OCI-LY3 (cell line): ENCODE measurements at regions not wholly inside any gene's neighbourhood (a gene's known extent, or its start where the extent isn't known, plus 50 kb on each side); places are given as distances from the start of the nearest gene placed in this dataset.

Experiments
- EZH2phosphoT487 ChIP-seq: fragments of 200-600 bp; shearing (Covaris generic); IDR thresholded peaks from 2 replicates; pipeline ENCODE4 v1.6.1; 2018; ENCODE audit warnings: antibody characterized with exemption, mixed run types, low read depth
- TF ChIP-seq, protein P1 (sequence below): fragments of 200-600, 300-600 bp; sonication (generic); IDR thresholded peaks from 2 replicates; pipeline ENCODE4 v1.5.1; 2014; ENCODE audit warnings: antibody characterized with exemption, low read length, low read depth

DNA sequence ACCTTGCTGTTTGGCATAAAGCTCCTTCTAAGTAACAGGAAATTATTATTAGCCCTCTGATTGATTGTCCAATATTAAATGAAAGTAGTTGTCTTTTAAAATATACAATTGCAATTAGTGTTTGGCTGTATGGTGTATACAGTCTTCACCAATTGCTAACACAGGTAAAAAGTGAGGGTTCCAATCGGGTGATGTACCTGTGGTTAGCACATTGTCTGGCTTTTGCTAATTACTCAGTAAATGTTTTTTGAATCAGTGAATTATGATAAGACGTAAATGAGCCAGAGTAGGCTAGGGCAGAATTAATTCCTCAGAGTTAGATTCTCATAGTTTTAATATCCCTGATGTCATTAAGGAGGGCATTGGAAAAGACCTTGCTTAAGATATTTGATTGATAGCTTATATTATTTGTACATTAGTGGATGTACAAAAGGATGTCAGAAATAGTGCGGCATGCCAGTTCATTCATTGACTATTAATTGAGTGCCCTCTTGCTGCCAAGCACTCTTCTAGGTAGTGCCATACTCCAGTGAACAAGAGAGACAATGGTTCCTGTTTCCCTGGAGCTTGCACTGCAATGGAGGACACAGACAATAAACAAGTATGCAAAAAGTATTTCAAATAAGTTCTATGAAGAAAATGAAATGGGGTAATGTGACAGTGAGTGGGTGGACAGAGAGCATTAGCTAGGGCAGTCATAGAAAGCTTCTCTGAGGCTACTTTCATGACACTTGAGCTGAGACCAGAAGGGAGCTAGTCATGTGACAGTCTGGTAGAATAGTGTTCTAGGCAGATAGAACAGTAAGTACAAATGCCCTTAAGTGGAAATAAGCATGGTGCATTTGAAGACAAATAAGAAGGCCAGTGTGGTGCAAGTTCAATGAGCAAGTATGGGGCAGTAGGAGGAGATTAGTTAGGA lies 205.9 kb upstream of the CASK start:
- TF ChIP-seq, protein P1, sequence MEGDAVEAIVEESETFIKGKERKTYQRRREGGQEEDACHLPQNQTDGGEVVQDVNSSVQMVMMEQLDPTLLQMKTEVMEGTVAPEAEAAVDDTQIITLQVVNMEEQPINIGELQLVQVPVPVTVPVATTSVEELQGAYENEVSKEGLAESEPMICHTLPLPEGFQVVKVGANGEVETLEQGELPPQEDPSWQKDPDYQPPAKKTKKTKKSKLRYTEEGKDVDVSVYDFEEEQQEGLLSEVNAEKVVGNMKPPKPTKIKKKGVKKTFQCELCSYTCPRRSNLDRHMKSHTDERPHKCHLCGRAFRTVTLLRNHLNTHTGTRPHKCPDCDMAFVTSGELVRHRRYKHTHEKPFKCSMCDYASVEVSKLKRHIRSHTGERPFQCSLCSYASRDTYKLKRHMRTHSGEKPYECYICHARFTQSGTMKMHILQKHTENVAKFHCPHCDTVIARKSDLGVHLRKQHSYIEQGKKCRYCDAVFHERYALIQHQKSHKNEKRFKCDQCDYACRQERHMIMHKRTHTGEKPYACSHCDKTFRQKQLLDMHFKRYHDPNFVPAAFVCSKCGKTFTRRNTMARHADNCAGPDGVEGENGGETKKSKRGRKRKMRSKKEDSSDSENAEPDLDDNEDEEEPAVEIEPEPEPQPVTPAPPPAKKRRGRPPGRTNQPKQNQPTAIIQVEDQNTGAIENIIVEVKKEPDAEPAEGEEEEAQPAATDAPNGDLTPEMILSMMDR: no peak
- no peak for TF ChIP-seq EZH2phosphoT487
